H1 (cell line): ENCODE measurements at regions not wholly inside any gene's neighbourhood (a gene's known extent, or its start where the extent isn't known, plus 50 kb on each side); places are given as distances from the start of the nearest gene placed in this dataset.

Experiments
- BACH1 ChIP-seq: IDR thresholded peaks from 2 replicates; pipeline ENCODE4 v1.6.1; 2012; ENCODE audit warnings: low read length, improper control_type of control experiment
- MAFK ChIP-seq: IDR thresholded peaks from 2 replicates; pipeline ENCODE4 v1.6.1; 2012; ENCODE audit warnings: low read depth, mild to moderate bottlenecking, improper control_type of control experiment, low read length
- RAD21 ChIP-seq, 2 experiments: IDR thresholded peaks in 1 of 2; conservative IDR thresholded peaks in 1 of 2; 2 replicates each; pipeline ENCODE4 v1.6.1; 2011; ENCODE audit warnings: low read depth in 2 of 2, low read length in 2 of 2, improper control_type of control experiment in 1 of 2, inconsistent platforms in 1 of 2, mild to moderate bottlenecking in 1 of 2, moderate library complexity in 1 of 2
- SP1 ChIP-seq: IDR thresholded peaks from 2 replicates; pipeline ENCODE4 v1.6.1; 2011; ENCODE audit warnings: low read depth, low read length
- TAF7 ChIP-seq: optimal IDR thresholded peaks from 2 replicates; pipeline ENCODE3; 2011; ENCODE audit warnings: low read depth, mild to moderate bottlenecking, inconsistent platforms, low read length, moderate library complexity, borderline replicate concordance

GRCh38 chr5:3913279-3913678 lies 317.6 kb downstream of the IRX1 start (continued):
- no peak for TF ChIP-seq BACH1
- TF ChIP-seq RAD21 (IDR thresholded peaks at IDR 0.05 in 1 of 2, conservative IDR thresholded peaks at IDR 0.05 in 1 of 2; ENCODE audit: low read depth in 2 of 2, low read length in 2 of 2), result no peak
- TF ChIP-seq TAF7, result no peak
- TF ChIP-seq SP1, result no peak
- no peak for TF ChIP-seq MAFK
